ENCODE measurements at regions not wholly inside any gene's neighbourhood (a gene's known extent, or its start where the extent isn't known, plus 50 kb on each side); places are given as distances from the start of the nearest gene placed in this dataset.

- no peak for TF ChIP-seq FOXA1 (IDR thresholded peaks at IDR 0.05)
- TF ChIP-seq EGR1 (IDR thresholded peaks at IDR 0.05; ENCODE audit: low read depth in 2 of 2) = no peak
- TF ChIP-seq HNF4G (IDR thresholded peaks at IDR 0.05) = no peak
- TF ChIP-seq GABPA (IDR thresholded peaks at IDR 0.05 in 1 of 2, conservative IDR thresholded peaks at IDR 0.05 in 1 of 2) = no peak
- TF ChIP-seq RAD21 (IDR thresholded peaks at IDR 0.05) = no peak
- TF ChIP-seq MAX (IDR thresholded peaks at IDR 0.05) = no peak
- TF ChIP-seq YY1 (IDR thresholded peaks at IDR 0.05) = no peak
- no peak for TF ChIP-seq RXRA (IDR thresholded peaks at IDR 0.05)
- no peak for TF ChIP-seq ZBTB33 (IDR thresholded peaks at IDR 0.05)
- TF ChIP-seq SP1 (IDR thresholded peaks at IDR 0.05) = no peak
- no peak for TF ChIP-seq ATF3 (IDR thresholded peaks at IDR 0.05)
- no peak for TF ChIP-seq FOXA2 (IDR thresholded peaks at IDR 0.05)
- no peak for TF ChIP-seq TAF1 (conservative IDR thresholded peaks at IDR 0.05)
- no peak for TF ChIP-seq REST (IDR thresholded peaks at IDR 0.05)
- no peak for TF ChIP-seq HNF4A (conservative IDR thresholded peaks at IDR 0.05)
- TF ChIP-seq JUND (IDR thresholded peaks at IDR 0.05) = no peak
- TF ChIP-seq CTCF (IDR thresholded peaks at IDR 0.05; ENCODE audit: low read depth, low read length, missing input control) = no peak
- no peak for TF ChIP-seq NR2F2 (IDR thresholded peaks at IDR 0.05)
- 96% methylated on average over 5 of the region's 5 CpGs for WGBS
- no peak overlapping the region for H3K27ac ChIP-seq (ENCODE audit: low read depth in 1 of 2, low read length in 2 of 2)
These were observed 217.0 kb downstream of the ZFP36L2 start for GRCh38 chr2:43009448-43009847.

More at GRCh38 chr2:43009448-43009847, 217.0 kb downstream of the ZFP36L2 start:
- Histone ChIP-seq H3K27me3 (ENCODE audit: control insufficient read depth in 4 of 4, insufficient read depth in 4 of 4, low read length in 3 of 4) (no peaks in the 10 kb centered on the region), H3K9me3 (ENCODE audit: control insufficient read depth in 4 of 4, low read length in 3 of 4) (no peaks in the 10 kb centered on the region), H3K36me3 (ENCODE audit: control insufficient read depth in 4 of 4, insufficient read depth in 3 of 4, low read depth in 1 of 4, low read length in 3 of 4) (no peaks in the 10 kb centered on the region), H3K4me3 (ENCODE audit: low read depth in 1 of 3, low read length in 3 of 3) (no peak overlapping the region), H3K4me1 (ENCODE audit: control insufficient read depth in 4 of 4, insufficient read depth in 4 of 4, low read length in 3 of 4) (peaks cover 9 to 33% (median 18%) of the 10 kb centered on the region in 4 donors), H3K9ac (ENCODE audit: low read depth in 1 of 2, low read length in 2 of 2) (no peak overlapping the region)
- DNase-seq (ENCODE audit: low spot score) = no peak

Data from liver (tissue), 8 donors.